Activated T-helper 17 cell treated with anti-CD3 and anti-CD28 coated beads, Interleukin-2, amount 50 U/mL, for 72 hours (primary cell): ENCODE measurements at regions not wholly inside any gene's neighbourhood (a gene's known extent, or its start where the extent isn't known, plus 50 kb on each side); places are given as distances from the start of the nearest gene placed in this dataset.

Experiments used
- ATAC-seq: fragments of 150-1000 bp; cut with Tn5 transposase; replicated peaks from 2 replicates; pipeline ENCODE4 v1.10.0; 2021; ENCODE audit warnings: mild to moderate bottlenecking, moderate library complexity
- H3K27ac Mint-ChIP-seq: one replicate; pipeline ENCODE4 v1.8.0; 2022; ENCODE audit warnings: mixed read lengths
- H3K27me3 Mint-ChIP-seq: one replicate; pipeline ENCODE4 v1.8.0; 2022; ENCODE audit warnings: mixed read lengths
- H3K36me3 Mint-ChIP-seq: one replicate; pipeline ENCODE4 v1.8.0; 2022; ENCODE audit warnings: low read depth, mild to moderate bottlenecking, mixed read lengths
- H3K4me1 Mint-ChIP-seq: one replicate; pipeline ENCODE4 v1.8.0; 2022; ENCODE audit warnings: mixed read lengths
- H3K4me3 Mint-ChIP-seq: one replicate; pipeline ENCODE4 v1.8.0; 2022; ENCODE audit warnings: mild to moderate bottlenecking, mixed read lengths
- H3K9me3 Mint-ChIP-seq: one replicate; pipeline ENCODE4 v1.8.0; 2022; ENCODE audit warnings: mixed read lengths

- no peak overlapping the region for H3K4me3 Mint-ChIP-seq
- no peaks in the 10 kb centered on the region for H3K36me3 Mint-ChIP-seq
- H3K27me3 Mint-ChIP-seq: no peaks in the 10 kb centered on the region
- ATAC-seq: no peak
- H3K9me3 Mint-ChIP-seq: peaks cover 22% of the 10 kb centered on the region
- H3K27ac Mint-ChIP-seq: no peak overlapping the region
- no peaks in the 10 kb centered on the region for H3K4me1 Mint-ChIP-seq
Measured at GRCh38 chr13:61084988-61085387, 330.7 kb downstream of the PCDH20 start.

- no peaks in the 10 kb centered on the region for H3K27me3 Mint-ChIP-seq
- H3K27ac Mint-ChIP-seq: no peak overlapping the region
- H3K4me1 Mint-ChIP-seq: no peaks in the 10 kb centered on the region
- no peak overlapping the region for H3K4me3 Mint-ChIP-seq
- ATAC-seq: no peak
- peaks cover 18% of the 10 kb centered on the region for H3K9me3 Mint-ChIP-seq
- no peaks in the 10 kb centered on the region for H3K36me3 Mint-ChIP-seq
Measured at GRCh38 chr13:61078976-61079770, 336.5 kb downstream of the PCDH20 start.

- H3K27ac Mint-ChIP-seq: no peak overlapping the region
- no peak overlapping the region for H3K4me3 Mint-ChIP-seq
- H3K36me3 Mint-ChIP-seq: no peaks in the 10 kb centered on the region
- no peaks in the 10 kb centered on the region for H3K27me3 Mint-ChIP-seq
- ATAC-seq: no peak
- no peaks in the 10 kb centered on the region for H3K4me1 Mint-ChIP-seq
- H3K9me3 Mint-ChIP-seq: no peaks in the 10 kb centered on the region
Measured at GRCh38 chr13:61052175-61052574, 363.5 kb downstream of the PCDH20 start.

- no peaks in the 10 kb centered on the region for H3K4me1 Mint-ChIP-seq
- H3K9me3 Mint-ChIP-seq: peaks cover 4% of the 10 kb centered on the region
- H3K36me3 Mint-ChIP-seq: no peaks in the 10 kb centered on the region
- H3K4me3 Mint-ChIP-seq: no peak overlapping the region
- no peak overlapping the region for H3K27ac Mint-ChIP-seq
- H3K27me3 Mint-ChIP-seq: no peaks in the 10 kb centered on the region
- no peak for ATAC-seq
Measured at GRCh38 chr13:61045251-61045650, 370.4 kb downstream of the PCDH20 start.

- Mint-ChIP-seq H3K4me3 (no peak overlapping the region), H3K9me3 (peaks cover 19% of the 10 kb centered on the region), H3K4me1 (no peaks in the 10 kb centered on the region), H3K27ac (no peak overlapping the region), H3K27me3 (no peaks in the 10 kb centered on the region), H3K36me3 (no peaks in the 10 kb centered on the region)
- ATAC-seq: no peak
Measured at GRCh38 chr13:61040181-61040580, 375.5 kb downstream of the PCDH20 start.

- Mint-ChIP-seq H3K4me1 (no peaks in the 10 kb centered on the region), H3K9me3 (peaks cover 19% of the 10 kb centered on the region), H3K27me3 (no peaks in the 10 kb centered on the region), H3K4me3 (no peak overlapping the region), H3K27ac (no peak overlapping the region), H3K36me3 (no peaks in the 10 kb centered on the region)
- ATAC-seq: no peak
Measured at GRCh38 chr13:61039302-61039701, 376.3 kb downstream of the PCDH20 start.

GRCh38 chr13:61036715-61037114 lies 378.9 kb downstream of the PCDH20 start:
- Mint-ChIP-seq H3K27me3 (no peaks in the 10 kb centered on the region), H3K4me3 (no peak overlapping the region), H3K4me1 (no peaks in the 10 kb centered on the region), H3K36me3 (no peaks in the 10 kb centered on the region), H3K9me3 (peaks cover 16% of the 10 kb centered on the region), H3K27ac (no peak overlapping the region)
- no peak for ATAC-seq

- Mint-ChIP-seq H3K36me3 (no peaks in the 10 kb centered on the region), H3K27me3 (no peaks in the 10 kb centered on the region), H3K4me1 (no peaks in the 10 kb centered on the region), H3K4me3 (no peak overlapping the region), H3K9me3 (peaks cover 8% of the 10 kb centered on the region), H3K27ac (no peak overlapping the region)
- ATAC-seq: no peak
Measured at GRCh38 chr13:61030445-61030844, 385.2 kb downstream of the PCDH20 start.

- ATAC-seq: no peak
- H3K27me3 Mint-ChIP-seq: no peaks in the 10 kb centered on the region
- H3K4me1 Mint-ChIP-seq: no peaks in the 10 kb centered on the region
- H3K27ac Mint-ChIP-seq: no peak overlapping the region
- H3K9me3 Mint-ChIP-seq: peaks cover 8% of the 10 kb centered on the region
- H3K4me3 Mint-ChIP-seq: no peak overlapping the region
- H3K36me3 Mint-ChIP-seq: no peaks in the 10 kb centered on the region
Measured at GRCh38 chr13:61029064-61029463, 386.6 kb downstream of the PCDH20 start.

- Mint-ChIP-seq H3K9me3 (peaks cover 4% of the 10 kb centered on the region), H3K27me3 (no peaks in the 10 kb centered on the region), H3K27ac (no peak overlapping the region), H3K4me1 (no peaks in the 10 kb centered on the region), H3K36me3 (no peaks in the 10 kb centered on the region), H3K4me3 (no peak overlapping the region)
- ATAC-seq: no peak
Measured at GRCh38 chr13:61024046-61024445, 391.6 kb downstream of the PCDH20 start.

GRCh38 chr13:61021838-61022237 lies 393.8 kb downstream of the PCDH20 start:
- Mint-ChIP-seq H3K4me1 (no peaks in the 10 kb centered on the region), H3K36me3 (no peaks in the 10 kb centered on the region), H3K9me3 (no peaks in the 10 kb centered on the region), H3K27ac (no peak overlapping the region), H3K4me3 (no peak overlapping the region), H3K27me3 (no peaks in the 10 kb centered on the region)
- ATAC-seq: no peak

- no peaks in the 10 kb centered on the region for H3K27me3 Mint-ChIP-seq
- H3K27ac Mint-ChIP-seq: no peak overlapping the region
- H3K4me3 Mint-ChIP-seq: no peak overlapping the region
- H3K9me3 Mint-ChIP-seq: peaks cover 24% of the 10 kb centered on the region
- H3K36me3 Mint-ChIP-seq: no peaks in the 10 kb centered on the region
- H3K4me1 Mint-ChIP-seq: no peaks in the 10 kb centered on the region
- ATAC-seq: no peak
Measured at GRCh38 chr13:61013796-61014195, 401.9 kb downstream of the PCDH20 start.

- Mint-ChIP-seq H3K4me3 (no peak overlapping the region), H3K4me1 (no peaks in the 10 kb centered on the region), H3K9me3 (peaks cover 36% of the 10 kb centered on the region), H3K27ac (no peak overlapping the region), H3K36me3 (no peaks in the 10 kb centered on the region), H3K27me3 (no peaks in the 10 kb centered on the region)
- no peak for ATAC-seq
Measured at GRCh38 chr13:61010358-61010757, 405.3 kb downstream of the PCDH20 start.

- H3K4me3 Mint-ChIP-seq: no peak overlapping the region
- peaks cover 25% of the 10 kb centered on the region for H3K9me3 Mint-ChIP-seq
- H3K4me1 Mint-ChIP-seq: no peaks in the 10 kb centered on the region
- H3K27me3 Mint-ChIP-seq: no peaks in the 10 kb centered on the region
- no peaks in the 10 kb centered on the region for H3K36me3 Mint-ChIP-seq
- no peak for ATAC-seq
- no peak overlapping the region for H3K27ac Mint-ChIP-seq
Measured at GRCh38 chr13:61002686-61003085, 413.0 kb downstream of the PCDH20 start.

- no peak for ATAC-seq
- H3K36me3 Mint-ChIP-seq: no peaks in the 10 kb centered on the region
- no peak overlapping the region for H3K27ac Mint-ChIP-seq
- no peaks in the 10 kb centered on the region for H3K4me1 Mint-ChIP-seq
- H3K4me3 Mint-ChIP-seq: no peak overlapping the region
- H3K9me3 Mint-ChIP-seq: peaks cover 4% of the 10 kb centered on the region
- H3K27me3 Mint-ChIP-seq: no peaks in the 10 kb centered on the region
Measured at GRCh38 chr13:60990032-60990733, 425.5 kb downstream of the PCDH20 start.
